Adrenal gland (tissue), 5 donors: ENCODE measurements at regions not wholly inside any gene's neighbourhood (a gene's known extent, or its start where the extent isn't known, plus 50 kb on each side); places are given as distances from the start of the nearest gene placed in this dataset.

ENCODE experiments used
- POLR2A ChIP-seq, 2 donors: fragments of 450-650 bp; IDR thresholded peaks; one replicate each; pipeline ENCODE4 v1.6.1; 2017; ENCODE audit warnings: antibody characterized with exemption in 2 of 2, mild to moderate bottlenecking in 2 of 2, moderate library complexity in 1 of 2
- TF ChIP-seq, protein P1 (sequence below), 6 experiments: fragments of 450-650 bp in 4 of 6; fragments of 200-600 bp in 2 of 6; sonication (generic) in 1 of 6; IDR thresholded peaks; 1 replicate in 5 of 6; 2 replicates in 1 of 6; pipeline versions ENCODE4 v1.5.1 to v1.8.0; 2016 to 2021; ENCODE audit warnings: antibody characterized with exemption in 6 of 6, mild to moderate bottlenecking in 2 of 6, moderate library complexity in 1 of 6
- donor health status: DM: no; HTN: no; CAD: no.

- TF ChIP-seq, protein P1, sequence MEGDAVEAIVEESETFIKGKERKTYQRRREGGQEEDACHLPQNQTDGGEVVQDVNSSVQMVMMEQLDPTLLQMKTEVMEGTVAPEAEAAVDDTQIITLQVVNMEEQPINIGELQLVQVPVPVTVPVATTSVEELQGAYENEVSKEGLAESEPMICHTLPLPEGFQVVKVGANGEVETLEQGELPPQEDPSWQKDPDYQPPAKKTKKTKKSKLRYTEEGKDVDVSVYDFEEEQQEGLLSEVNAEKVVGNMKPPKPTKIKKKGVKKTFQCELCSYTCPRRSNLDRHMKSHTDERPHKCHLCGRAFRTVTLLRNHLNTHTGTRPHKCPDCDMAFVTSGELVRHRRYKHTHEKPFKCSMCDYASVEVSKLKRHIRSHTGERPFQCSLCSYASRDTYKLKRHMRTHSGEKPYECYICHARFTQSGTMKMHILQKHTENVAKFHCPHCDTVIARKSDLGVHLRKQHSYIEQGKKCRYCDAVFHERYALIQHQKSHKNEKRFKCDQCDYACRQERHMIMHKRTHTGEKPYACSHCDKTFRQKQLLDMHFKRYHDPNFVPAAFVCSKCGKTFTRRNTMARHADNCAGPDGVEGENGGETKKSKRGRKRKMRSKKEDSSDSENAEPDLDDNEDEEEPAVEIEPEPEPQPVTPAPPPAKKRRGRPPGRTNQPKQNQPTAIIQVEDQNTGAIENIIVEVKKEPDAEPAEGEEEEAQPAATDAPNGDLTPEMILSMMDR (IDR thresholded peaks at IDR 0.05): no peak
- TF ChIP-seq POLR2A (IDR thresholded peaks at IDR 0.05): no peak
Measured at GRCh38 chr4:145287351-145287750, 107.0 kb upstream of the OTUD4 start.
